Liver (tissue), 8 donors: ENCODE measurements at regions not wholly inside any gene's neighbourhood (a gene's known extent, or its start where the extent isn't known, plus 50 kb on each side); places are given as distances from the start of the nearest gene placed in this dataset.

Source experiments
- DNase-seq: peaks from one replicate; pipeline ENCODE4 v3.0.0-alpha.2; 2017; ENCODE audit warnings: low spot score
- H3K27ac ChIP-seq, 2 donors: one replicate each; pipeline ENCODE4 v1.7.0; 2013; ENCODE audit warnings: inconsistent platforms in 2 of 2, low read length in 2 of 2, control low read depth in 1 of 2, low read depth in 1 of 2, mild to moderate bottlenecking in 1 of 2
- H3K27me3 ChIP-seq, 4 donors: one replicate each; pipeline versions ENCODE4 v1.6.1 to v1.7.0; 2013; ENCODE audit warnings: low read length in 3 of 4, inconsistent platforms in 1 of 4, mild to moderate bottlenecking in 1 of 4, moderate library complexity in 1 of 4; ENCODE audit not compliant: control insufficient read depth in 4 of 4, insufficient read depth in 4 of 4
- H3K36me3 ChIP-seq, 4 donors: one replicate each; pipeline versions ENCODE4 v1.6.1 to v1.7.0; 2013; ENCODE audit warnings: low read length in 3 of 4, mild to moderate bottlenecking in 3 of 4, low read depth in 1 of 4, moderate library complexity in 1 of 4; ENCODE audit not compliant: control insufficient read depth in 4 of 4, insufficient read depth in 3 of 4
- H3K4me1 ChIP-seq, 4 donors: one replicate each; pipeline versions ENCODE4 v1.6.1 to v1.7.0; 2013; ENCODE audit warnings: low read length in 3 of 4, mild to moderate bottlenecking in 3 of 4, moderate library complexity in 1 of 4; ENCODE audit not compliant: control insufficient read depth in 4 of 4, insufficient read depth in 4 of 4
- H3K4me3 ChIP-seq, 3 donors: one replicate each; pipeline versions ENCODE4 v1.6.1 to v1.7.0; 2013; ENCODE audit warnings: low read length in 3 of 3, control low read depth in 1 of 3, low read depth in 1 of 3, mild to moderate bottlenecking in 1 of 3
- H3K9ac ChIP-seq, 2 donors: one replicate each; pipeline ENCODE4 v1.7.0; 2013; ENCODE audit warnings: low read length in 2 of 2, mild to moderate bottlenecking in 2 of 2, moderate library complexity in 2 of 2, control low read depth in 1 of 2, low read depth in 1 of 2
- H3K9me3 ChIP-seq, 4 donors: one replicate each; pipeline versions ENCODE4 v1.6.1 to v1.7.0; 2013; ENCODE audit warnings: low read length in 3 of 4; ENCODE audit not compliant: control insufficient read depth in 4 of 4
- ATF3 ChIP-seq: IDR thresholded peaks from 2 replicates; pipeline ENCODE4 v1.6.1; 2016; ENCODE audit warnings: antibody characterized with exemption
- FOXA1 ChIP-seq: IDR thresholded peaks from 2 replicates; pipeline ENCODE4 v1.6.1; 2016; ENCODE audit warnings: antibody characterized with exemption
- FOXA2 ChIP-seq: IDR thresholded peaks from 2 replicates; pipeline ENCODE4 v1.6.1; 2016; ENCODE audit warnings: antibody characterized with exemption
- GABPA ChIP-seq, 2 donors: IDR thresholded peaks in 1 of 2; conservative IDR thresholded peaks in 1 of 2; 2 replicates each; pipeline ENCODE4 v1.6.1; 2016; ENCODE audit warnings: antibody characterized with exemption in 2 of 2, mild to moderate bottlenecking in 1 of 2, moderate library complexity in 1 of 2
- HNF4A ChIP-seq, 2 donors: conservative IDR thresholded peaks; 2 replicates each; pipeline ENCODE4 v1.6.1; 2016; ENCODE audit warnings: antibody characterized with exemption in 2 of 2, mild to moderate bottlenecking in 2 of 2
- HNF4G ChIP-seq: IDR thresholded peaks from 2 replicates; pipeline ENCODE4 v1.6.1; 2016; ENCODE audit warnings: antibody characterized with exemption
- JUND ChIP-seq, 2 donors: IDR thresholded peaks; 2 replicates each; pipeline ENCODE4 v1.6.1; 2016; ENCODE audit warnings: antibody characterized with exemption in 2 of 2
- NR2F2 ChIP-seq: IDR thresholded peaks from 2 replicates; pipeline ENCODE4 v1.6.1; 2016; ENCODE audit warnings: antibody characterized with exemption
- RAD21 ChIP-seq, 2 donors: IDR thresholded peaks; 2 replicates each; pipeline ENCODE4 v1.6.1; 2016; ENCODE audit warnings: antibody characterized with exemption in 2 of 2, mild to moderate bottlenecking in 2 of 2
- REST ChIP-seq: IDR thresholded peaks from 2 replicates; pipeline ENCODE4 v1.6.1; 2016; ENCODE audit warnings: antibody characterized with exemption, mild to moderate bottlenecking
- RXRA ChIP-seq, 2 donors: IDR thresholded peaks; 2 replicates each; pipeline ENCODE4 v1.6.1; 2017 to 2018; ENCODE audit warnings: antibody characterized with exemption in 2 of 2, mild to moderate bottlenecking in 1 of 2
- SP1 ChIP-seq: IDR thresholded peaks from 2 replicates; pipeline ENCODE4 v1.6.1; 2018; ENCODE audit warnings: antibody characterized with exemption, mild to moderate bottlenecking
- YY1 ChIP-seq: IDR thresholded peaks from 2 replicates; pipeline ENCODE4 v1.6.1; 2016; ENCODE audit warnings: antibody characterized with exemption, mild to moderate bottlenecking
- WGBS: extraction: QIAGEN DNeasy Blood & Tissue Kit; methylation state at CpG from one replicate; pipeline ENCODE4 v1.1.7; 2013; 5-methylcytosine and 5-hydroxymethylcytosine counted together
- TF ChIP-seq, protein P1 (sequence below): IDR thresholded peaks from 2 replicates; pipeline ENCODE4 v1.6.1; 2016; ENCODE audit warnings: antibody characterized with exemption
- TF ChIP-seq, protein P2 (sequence below): fragments of 150-350 bp; IDR thresholded peaks from 2 replicates; pipeline ENCODE4 v1.5.1; 2017; ENCODE audit warnings: improper control_type of control experiment, low read depth, low read length; ENCODE audit not compliant: missing input control
- TF ChIP-seq, protein P3 (sequence below): IDR thresholded peaks from 2 replicates; pipeline ENCODE4 v1.6.1; 2016; ENCODE audit warnings: antibody characterized with exemption
- donor health status: healthy.
- donor health status: healthy.
- donor health status: healthy.
- donor health status: healthy.
- donor health status: healthy.

GRCh38 chr1:190634134-190634533 lies 156.5 kb upstream of the BRINP3 start:
- WGBS, result 84% methylated on average over 2 of the region's 2 CpGs
- Histone ChIP-seq H3K36me3 (no peaks in the 10 kb centered on the region), H3K9me3 (no peaks in the 10 kb centered on the region), H3K27me3 (no peaks in the 10 kb centered on the region), H3K4me3 (no peak overlapping the region), H3K9ac (no peak overlapping the region), H3K27ac (no peak overlapping the region), H3K4me1 (no peaks in the 10 kb centered on the region)
- TF ChIP-seq JUND (IDR thresholded peaks at IDR 0.05) (no peak), YY1 (no peak), NR2F2 (no peak), GABPA (IDR thresholded peaks at IDR 0.05 in 1 of 2, conservative IDR thresholded peaks at IDR 0.05 in 1 of 2) (no peak), FOXA2 (no peak), HNF4A (conservative IDR thresholded peaks at IDR 0.05) (no peak)
- TF ChIP-seq, protein P1, sequence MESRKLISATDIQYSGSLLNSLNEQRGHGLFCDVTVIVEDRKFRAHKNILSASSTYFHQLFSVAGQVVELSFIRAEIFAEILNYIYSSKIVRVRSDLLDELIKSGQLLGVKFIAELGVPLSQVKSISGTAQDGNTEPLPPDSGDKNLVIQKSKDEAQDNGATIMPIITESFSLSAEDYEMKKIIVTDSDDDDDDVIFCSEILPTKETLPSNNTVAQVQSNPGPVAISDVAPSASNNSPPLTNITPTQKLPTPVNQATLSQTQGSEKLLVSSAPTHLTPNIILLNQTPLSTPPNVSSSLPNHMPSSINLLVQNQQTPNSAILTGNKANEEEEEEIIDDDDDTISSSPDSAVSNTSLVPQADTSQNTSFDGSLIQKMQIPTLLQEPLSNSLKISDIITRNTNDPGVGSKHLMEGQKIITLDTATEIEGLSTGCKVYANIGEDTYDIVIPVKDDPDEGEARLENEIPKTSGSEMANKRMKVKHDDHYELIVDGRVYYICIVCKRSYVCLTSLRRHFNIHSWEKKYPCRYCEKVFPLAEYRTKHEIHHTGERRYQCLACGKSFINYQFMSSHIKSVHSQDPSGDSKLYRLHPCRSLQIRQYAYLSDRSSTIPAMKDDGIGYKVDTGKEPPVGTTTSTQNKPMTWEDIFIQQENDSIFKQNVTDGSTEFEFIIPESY, result no peak
- TF ChIP-seq, protein P2, sequence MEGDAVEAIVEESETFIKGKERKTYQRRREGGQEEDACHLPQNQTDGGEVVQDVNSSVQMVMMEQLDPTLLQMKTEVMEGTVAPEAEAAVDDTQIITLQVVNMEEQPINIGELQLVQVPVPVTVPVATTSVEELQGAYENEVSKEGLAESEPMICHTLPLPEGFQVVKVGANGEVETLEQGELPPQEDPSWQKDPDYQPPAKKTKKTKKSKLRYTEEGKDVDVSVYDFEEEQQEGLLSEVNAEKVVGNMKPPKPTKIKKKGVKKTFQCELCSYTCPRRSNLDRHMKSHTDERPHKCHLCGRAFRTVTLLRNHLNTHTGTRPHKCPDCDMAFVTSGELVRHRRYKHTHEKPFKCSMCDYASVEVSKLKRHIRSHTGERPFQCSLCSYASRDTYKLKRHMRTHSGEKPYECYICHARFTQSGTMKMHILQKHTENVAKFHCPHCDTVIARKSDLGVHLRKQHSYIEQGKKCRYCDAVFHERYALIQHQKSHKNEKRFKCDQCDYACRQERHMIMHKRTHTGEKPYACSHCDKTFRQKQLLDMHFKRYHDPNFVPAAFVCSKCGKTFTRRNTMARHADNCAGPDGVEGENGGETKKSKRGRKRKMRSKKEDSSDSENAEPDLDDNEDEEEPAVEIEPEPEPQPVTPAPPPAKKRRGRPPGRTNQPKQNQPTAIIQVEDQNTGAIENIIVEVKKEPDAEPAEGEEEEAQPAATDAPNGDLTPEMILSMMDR, result no peak
- no peak for DNase-seq

DNA sequence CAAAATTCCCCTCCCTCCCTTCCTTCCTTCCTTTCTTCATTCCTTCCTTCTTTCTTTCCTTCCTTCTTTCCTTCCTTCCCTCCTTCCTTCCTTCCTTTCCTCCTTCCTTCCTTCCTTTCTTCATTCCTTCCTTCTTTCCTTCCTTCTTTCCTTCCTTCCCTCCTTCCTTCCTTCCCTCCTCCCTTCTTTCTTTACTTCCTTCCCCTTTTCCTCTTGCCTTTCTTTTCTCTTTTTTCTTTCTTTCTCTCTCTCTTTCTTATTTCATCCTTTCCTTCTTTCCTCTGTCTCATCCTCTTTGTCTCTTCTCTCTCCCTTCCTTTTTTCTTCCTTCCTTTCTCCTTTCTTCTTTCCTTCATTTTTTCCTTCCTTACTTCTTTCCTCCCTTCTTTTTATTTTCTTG lies 171.9 kb upstream of the BRINP3 start:
- Histone ChIP-seq H3K27ac (no peak overlapping the region), H3K27me3 (no peaks in the 10 kb centered on the region), H3K4me1 (no peaks in the 10 kb centered on the region), H3K9me3 (no peaks in the 10 kb centered on the region), H3K4me3 (no peak overlapping the region), H3K9ac (no peak overlapping the region), H3K36me3 (no peaks in the 10 kb centered on the region)
- no peak for DNase-seq
- TF ChIP-seq RXRA (IDR thresholded peaks at IDR 0.05) (no peak), HNF4G (no peak), SP1 (no peak), FOXA2 (no peak), HNF4A (conservative IDR thresholded peaks at IDR 0.05) (no peak), NR2F2 (no peak), RAD21 (IDR thresholded peaks at IDR 0.05) (no peak), GABPA (IDR thresholded peaks at IDR 0.05 in 1 of 2, conservative IDR thresholded peaks at IDR 0.05 in 1 of 2) (no peak), REST (no peak), YY1 (no peak), FOXA1 (no peak), JUND (IDR thresholded peaks at IDR 0.05) (no peak), ATF3 (no peak)
- TF ChIP-seq, protein P1, result no peak
- TF ChIP-seq, protein P3, sequence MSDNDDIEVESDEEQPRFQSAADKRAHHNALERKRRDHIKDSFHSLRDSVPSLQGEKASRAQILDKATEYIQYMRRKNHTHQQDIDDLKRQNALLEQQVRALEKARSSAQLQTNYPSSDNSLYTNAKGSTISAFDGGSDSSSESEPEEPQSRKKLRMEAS, result no peak
